Suprapubic skin (tissue), 4 donors: ENCODE measurements at regions not wholly inside any gene's neighbourhood (a gene's known extent, or its start where the extent isn't known, plus 50 kb on each side); places are given as distances from the start of the nearest gene placed in this dataset.

Source experiments
- EP300 ChIP-seq: sonication (generic); formaldehyde crosslinking; IDR thresholded peaks from one replicate; pipeline ENCODE4 v1.6.1; 2017; ENCODE audit warnings: antibody characterized with exemption
- POLR2A ChIP-seq, 2 donors: fragments of 450-650 bp; IDR thresholded peaks; one replicate each; pipeline ENCODE4 v1.6.1; 2017; ENCODE audit warnings: antibody characterized with exemption in 2 of 2, mild to moderate bottlenecking in 2 of 2, moderate library complexity in 2 of 2
- POLR2AphosphoS5 ChIP-seq, 3 donors: sonication (generic); formaldehyde crosslinking; IDR thresholded peaks; one replicate each; pipeline ENCODE4 v1.6.1; 2017; ENCODE audit warnings: antibody characterized with exemption in 3 of 3
- TF ChIP-seq, protein P1 (sequence below), 2 donors: fragments of 200-600 bp in 1 of 2; fragments of 450-650 bp in 1 of 2; sonication (generic) in 1 of 2; IDR thresholded peaks; one replicate each; pipeline ENCODE4 v1.5.1; 2016 to 2019; ENCODE audit warnings: antibody characterized with exemption in 2 of 2, mild to moderate bottlenecking in 1 of 2, moderate library complexity in 1 of 2

DNA sequence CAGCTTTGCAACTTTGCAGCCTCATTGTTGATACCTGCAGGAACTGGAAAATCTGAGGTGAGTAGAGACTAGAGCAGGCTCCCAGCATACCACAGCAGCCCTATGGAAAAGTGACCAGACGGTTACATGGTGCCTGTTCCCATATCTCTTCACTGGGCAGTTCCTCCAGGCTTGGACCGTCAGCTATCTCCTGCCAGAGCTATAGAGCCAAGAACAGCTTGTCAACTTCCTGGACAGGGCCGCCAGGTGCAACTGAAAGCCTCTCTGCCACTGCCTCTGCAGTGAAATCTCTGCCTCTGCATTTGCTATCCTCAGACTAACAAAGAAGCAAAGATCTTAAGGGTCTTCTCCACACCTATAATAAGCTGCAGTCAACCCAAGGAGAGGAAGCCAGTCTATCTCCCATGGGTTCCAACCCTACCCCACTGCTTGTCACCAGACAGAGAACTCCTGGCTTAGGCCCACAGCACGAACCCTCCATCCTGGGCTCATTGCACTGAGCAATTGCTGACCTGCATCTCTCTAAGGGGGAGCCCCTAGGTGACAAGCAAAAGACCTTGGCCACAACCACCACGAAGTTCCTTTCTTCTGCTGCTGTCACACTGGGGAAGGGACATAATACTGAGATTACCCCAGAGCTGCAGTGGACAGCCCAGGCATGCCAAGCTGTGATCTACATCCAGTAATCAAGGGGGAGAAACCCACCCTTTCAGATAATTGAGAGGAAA is 60.1 kb upstream of the KHDRBS2 start:
- TF ChIP-seq POLR2A (IDR thresholded peaks at IDR 0.05) = no peak
- TF ChIP-seq, protein P1, sequence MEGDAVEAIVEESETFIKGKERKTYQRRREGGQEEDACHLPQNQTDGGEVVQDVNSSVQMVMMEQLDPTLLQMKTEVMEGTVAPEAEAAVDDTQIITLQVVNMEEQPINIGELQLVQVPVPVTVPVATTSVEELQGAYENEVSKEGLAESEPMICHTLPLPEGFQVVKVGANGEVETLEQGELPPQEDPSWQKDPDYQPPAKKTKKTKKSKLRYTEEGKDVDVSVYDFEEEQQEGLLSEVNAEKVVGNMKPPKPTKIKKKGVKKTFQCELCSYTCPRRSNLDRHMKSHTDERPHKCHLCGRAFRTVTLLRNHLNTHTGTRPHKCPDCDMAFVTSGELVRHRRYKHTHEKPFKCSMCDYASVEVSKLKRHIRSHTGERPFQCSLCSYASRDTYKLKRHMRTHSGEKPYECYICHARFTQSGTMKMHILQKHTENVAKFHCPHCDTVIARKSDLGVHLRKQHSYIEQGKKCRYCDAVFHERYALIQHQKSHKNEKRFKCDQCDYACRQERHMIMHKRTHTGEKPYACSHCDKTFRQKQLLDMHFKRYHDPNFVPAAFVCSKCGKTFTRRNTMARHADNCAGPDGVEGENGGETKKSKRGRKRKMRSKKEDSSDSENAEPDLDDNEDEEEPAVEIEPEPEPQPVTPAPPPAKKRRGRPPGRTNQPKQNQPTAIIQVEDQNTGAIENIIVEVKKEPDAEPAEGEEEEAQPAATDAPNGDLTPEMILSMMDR (IDR thresholded peaks at IDR 0.05) = no peak
- TF ChIP-seq EP300 = no peak
- TF ChIP-seq POLR2AphosphoS5 (IDR thresholded peaks at IDR 0.05) = no peak
